Natural killer cell (primary cell): ENCODE measurements at regions not wholly inside any gene's neighbourhood (a gene's known extent, or its start where the extent isn't known, plus 50 kb on each side); places are given as distances from the start of the nearest gene placed in this dataset.
"Not testable (repeated sequence)": the region's sequence is repeated elsewhere in the genome, so short reads cannot be mapped to it uniquely, and the experiment has no call there.

Source experiments
- ATAC-seq, 3 donors: fragments of 150-1000 bp in 2 of 3; fragments of 200-7000 bp in 1 of 3; cut with Tn5 transposase; 1 replicate in 1 of 3; 2 replicates in 2 of 3; pipeline ENCODE4 v1.10.0; 2021; ENCODE audit warnings: mild to moderate bottlenecking in 2 of 3, moderate library complexity in 2 of 3
- DNase-seq, 2 donors: peaks; one replicate each; pipeline versions ENCODE4 v3.0.0 to v3.0.0-alpha.2; 2013 to 2021; ENCODE audit warnings: mixed read lengths in 1 of 2
- H3K27ac ChIP-seq: one replicate; pipeline ENCODE4 v1.5.1; 2013; ENCODE audit warnings: mild to moderate bottlenecking, low read length
- H3K27me3 ChIP-seq: one replicate; pipeline ENCODE4 v1.6.1; 2013; ENCODE audit warnings: low read length; ENCODE audit not compliant: control insufficient read depth, insufficient read depth
- H3K36me3 ChIP-seq: one replicate; pipeline ENCODE4 v1.6.1; 2013; ENCODE audit warnings: low read length; ENCODE audit not compliant: control insufficient read depth, insufficient read depth
- H3K4me1 ChIP-seq: one replicate; pipeline ENCODE4 v1.6.1; 2013; ENCODE audit warnings: low read length; ENCODE audit not compliant: control insufficient read depth, insufficient read depth
- H3K4me3 ChIP-seq: one replicate; pipeline ENCODE4 v1.5.1; 2013; ENCODE audit warnings: low read length
- H3K9me3 ChIP-seq: one replicate; pipeline ENCODE4 v1.6.1; 2013; ENCODE audit warnings: low read length; ENCODE audit not compliant: control insufficient read depth, insufficient read depth
- H3K27ac Mint-ChIP-seq, 2 donors: one replicate each; pipeline ENCODE4 v1.8.0; 2022; ENCODE audit warnings: mild to moderate bottlenecking in 2 of 2, mixed read lengths in 2 of 2, moderate library complexity in 1 of 2
- H3K27me3 Mint-ChIP-seq, 2 donors: one replicate each; pipeline ENCODE4 v1.8.0; 2022; ENCODE audit warnings: low read depth in 2 of 2, mixed read lengths in 2 of 2
- H3K36me3 Mint-ChIP-seq: one replicate; pipeline ENCODE4 v1.8.0; 2022; ENCODE audit warnings: mixed read lengths
- H3K4me1 Mint-ChIP-seq, 2 donors: one replicate each; pipeline ENCODE4 v1.8.0; 2022; ENCODE audit warnings: mixed read lengths in 2 of 2
- H3K4me3 Mint-ChIP-seq: one replicate; pipeline ENCODE4 v1.8.0; 2022; ENCODE audit warnings: mild to moderate bottlenecking, moderate library complexity, mixed read lengths
- H3K9me3 Mint-ChIP-seq, 2 donors: one replicate each; pipeline ENCODE4 v1.8.0; 2022; ENCODE audit warnings: mixed read lengths in 2 of 2
- CTCF ChIP-seq: fragments of 200-600 bp; IDR thresholded peaks from one replicate; pipeline ENCODE4 v1.8.0; 2022; ENCODE audit warnings: antibody characterized with exemption
- WGBS: methylation state at CpG from one replicate; pipeline ENCODE4 v1.1.7; 2013; ENCODE audit warnings: missing lambda C conversion rate; ENCODE audit not compliant: insufficient coverage; 5-methylcytosine and 5-hydroxymethylcytosine counted together
- intact Hi-C: fragments of 100-400 bp; cut with micrococcal nuclease; formaldehyde crosslinking; loops from one replicate; pipeline ENCODE4 v1.14.2; 2022

- H3K36me3 Mint-ChIP-seq = no peaks in the 10 kb centered on the region
- no peak overlapping the region for H3K4me3 ChIP-seq
- no peak overlapping the region for H3K27ac Mint-ChIP-seq
- H3K36me3 ChIP-seq = no peaks in the 10 kb centered on the region
- no peaks in the 10 kb centered on the region for H3K9me3 Mint-ChIP-seq
- 88% methylated on average over 18 of the region's 18 CpGs for WGBS
- H3K9me3 ChIP-seq = no peaks in the 10 kb centered on the region
- no peaks in the 10 kb centered on the region for H3K27me3 ChIP-seq
- H3K27me3 Mint-ChIP-seq = peaks cover 12 to 21% of the 10 kb centered on the region in 2 donors
- H3K4me1 ChIP-seq = no peaks in the 10 kb centered on the region
- ATAC-seq = no peak
- DNase-seq = no peak
- no peak for TF ChIP-seq CTCF
- H3K27ac ChIP-seq = no peak overlapping the region
- H3K4me3 Mint-ChIP-seq = no peak overlapping the region
- intact Hi-C loops = no loop called here
- H3K4me1 Mint-ChIP-seq = no peaks in the 10 kb centered on the region
Measured at GRCh38 chr16:86078121-86078600, 179.2 kb downstream of the IRF8 start.

GRCh38 chr16:86078711-86079110 lies 179.7 kb downstream of the IRF8 start:
- peaks cover 15 to 21% of the 10 kb centered on the region in 2 donors for H3K27me3 Mint-ChIP-seq
- H3K4me1 Mint-ChIP-seq, H3K27ac ChIP-seq, H3K27ac Mint-ChIP-seq, H3K4me3 Mint-ChIP-seq, H3K9me3 ChIP-seq, H3K36me3 ChIP-seq, intact Hi-C loops, DNase-seq, H3K9me3 Mint-ChIP-seq, ATAC-seq, H3K4me1 ChIP-seq, H3K27me3 ChIP-seq, H3K4me3 ChIP-seq, H3K36me3 Mint-ChIP-seq: not testable (repeated sequence)
- 96% methylated on average over 13 of the region's 13 CpGs for WGBS

GRCh38 chr16:86079255-86079885 lies 180.4 kb downstream of the IRF8 start:
- H3K27ac ChIP-seq = no peak overlapping the region
- intact Hi-C loops = no loop called here
- no peaks in the 10 kb centered on the region for H3K36me3 Mint-ChIP-seq
- ATAC-seq (no peak), DNase-seq (peak in 1 of 2 donors; percentile 1)
- H3K4me3 ChIP-seq = no peak overlapping the region
- H3K4me1 ChIP-seq = no peaks in the 10 kb centered on the region
- no peaks in the 10 kb centered on the region for H3K9me3 Mint-ChIP-seq
- H3K36me3 ChIP-seq = no peaks in the 10 kb centered on the region
- WGBS = 89% methylated on average over 15 of the region's 15 CpGs
- H3K9me3 ChIP-seq = no peaks in the 10 kb centered on the region
- H3K27ac Mint-ChIP-seq = no peak overlapping the region
- peaks cover 11 to 21% of the 10 kb centered on the region in 2 donors for H3K27me3 Mint-ChIP-seq
- no peaks in the 10 kb centered on the region for H3K27me3 ChIP-seq
- no peak overlapping the region for H3K4me3 Mint-ChIP-seq
- no peaks in the 10 kb centered on the region for H3K4me1 Mint-ChIP-seq
- TF ChIP-seq CTCF = no peak

- WGBS = 43% methylated on average over 13 of the region's 13 CpGs
- H3K27ac ChIP-seq = no peak overlapping the region
- no peak overlapping the region for H3K27ac Mint-ChIP-seq
- H3K27me3 Mint-ChIP-seq = peaks cover 11 to 21% of the 10 kb centered on the region in 2 donors
- H3K9me3 Mint-ChIP-seq = no peaks in the 10 kb centered on the region
- H3K27me3 ChIP-seq = no peaks in the 10 kb centered on the region
- no peaks in the 10 kb centered on the region for H3K36me3 ChIP-seq
- no peak for DNase-seq
- no peaks in the 10 kb centered on the region for H3K9me3 ChIP-seq
- no peaks in the 10 kb centered on the region for H3K36me3 Mint-ChIP-seq
- intact Hi-C loops = no loop called here
- no peaks in the 10 kb centered on the region for H3K4me1 Mint-ChIP-seq
- TF ChIP-seq CTCF = no peak
- ATAC-seq = no peak
- H3K4me3 ChIP-seq = no peak overlapping the region
- no peaks in the 10 kb centered on the region for H3K4me1 ChIP-seq
- H3K4me3 Mint-ChIP-seq = no peak overlapping the region
Measured at GRCh38 chr16:86080131-86080875, 181.3 kb downstream of the IRF8 start.
